DOHH2 (cell line): ENCODE measurements at regions not wholly inside any gene's neighbourhood (a gene's known extent, or its start where the extent isn't known, plus 50 kb on each side); places are given as distances from the start of the nearest gene placed in this dataset.

Experiments
- H3F3A ChIP-seq: fragments of 200-600 bp; sonication (generic), shearing (Covaris generic); 2 replicates; pipeline ENCODE4 v1.6.0; 2016; ENCODE audit warnings: antibody characterized with exemption, mild to moderate bottlenecking; ENCODE audit not compliant: control insufficient read depth, insufficient read depth
- H3K27ac ChIP-seq: fragments of 200-600 bp; sonication (generic); 2 replicates; pipeline ENCODE4 v1.5.1; 2014; ENCODE audit warnings: low read depth, mild to moderate bottlenecking, low read length, moderate library complexity
- H3K27me3 ChIP-seq: fragments of 200-600 bp; sonication (generic); 2 replicates; pipeline ENCODE4 v1.6.1; 2014; ENCODE audit warnings: mild to moderate bottlenecking, low read length, mixed read lengths; ENCODE audit not compliant: control insufficient read depth
- H3K36me3 ChIP-seq: fragments of 200-600 bp; sonication (generic); 2 replicates; pipeline ENCODE4 v1.6.1; 2014; ENCODE audit warnings: mild to moderate bottlenecking, low read length, moderate library complexity, mixed read lengths; ENCODE audit not compliant: control insufficient read depth
- H3K4me1 ChIP-seq: fragments of 200-600 bp; sonication (generic); 2 replicates; pipeline ENCODE4 v1.6.1; 2014; ENCODE audit warnings: mild to moderate bottlenecking, low read length, mixed read lengths; ENCODE audit not compliant: control insufficient read depth
- H3K4me2 ChIP-seq: fragments of 200-600 bp; sonication (generic); 2 replicates; pipeline ENCODE4 v1.6.0; 2014; ENCODE audit warnings: mild to moderate bottlenecking, low read length, moderate library complexity
- H3K4me3 ChIP-seq: fragments of 200-600 bp; sonication (generic); 2 replicates; pipeline ENCODE4 v1.5.1; 2014; ENCODE audit warnings: mild to moderate bottlenecking, low read length, mixed read lengths
- H3K79me2 ChIP-seq: fragments of 200-600 bp; sonication (generic); 2 replicates; pipeline ENCODE4 v1.6.1; 2014; ENCODE audit warnings: mild to moderate bottlenecking, low read length, mixed read lengths; ENCODE audit not compliant: control insufficient read depth
- H3K9me2 ChIP-seq: fragments of 200-600 bp; sonication (generic); replicated peaks from 2 replicates; pipeline ENCODE4 v1.6.1; 2014; ENCODE audit warnings: mild to moderate bottlenecking, low read length, mixed read lengths; ENCODE audit not compliant: control insufficient read depth
- H3K9me3 ChIP-seq: fragments of 200-600 bp; sonication (generic); 2 replicates; pipeline ENCODE4 v1.6.1; 2014; ENCODE audit warnings: antibody characterized with exemption, low read length, mixed read lengths; ENCODE audit not compliant: control insufficient read depth, insufficient read depth
- H4K20me1 ChIP-seq: fragments of 200-600 bp; sonication (generic); 2 replicates; pipeline ENCODE4 v1.6.0; 2014; ENCODE audit warnings: low read depth, mild to moderate bottlenecking, antibody characterized with exemption, low read length, moderate library complexity; ENCODE audit not compliant: control insufficient read depth, insufficient read depth
- EZH2phosphoT487 ChIP-seq: fragments of 200-600 bp; sonication (generic); IDR thresholded peaks from 2 replicates; pipeline ENCODE4 v1.6.1; 2017; ENCODE audit warnings: borderline replicate concordance, mild to moderate bottlenecking, antibody characterized with exemption, low read length, moderate library complexity, mixed read lengths
- TF ChIP-seq, protein P1 (sequence below): fragments of 200-600 bp; sonication (generic); IDR thresholded peaks from one replicate; pipeline ENCODE4 v1.5.1; 2014; ENCODE audit warnings: antibody characterized with exemption, mild to moderate bottlenecking, low read depth, low read length; ENCODE audit not compliant: poor library complexity, severe bottlenecking

- no peak overlapping the region for H3K27ac ChIP-seq
- no peaks in the 10 kb centered on the region for H3K79me2 ChIP-seq
- no peaks in the 10 kb centered on the region for H3K9me2 ChIP-seq
- peaks cover 3% of the 10 kb centered on the region; the same call in 1 of the 2 replicates for H3K9me3 ChIP-seq
- H3F3A ChIP-seq: no peaks in the 10 kb centered on the region
- no peaks in the 10 kb centered on the region for H3K36me3 ChIP-seq
- TF ChIP-seq, protein P1, sequence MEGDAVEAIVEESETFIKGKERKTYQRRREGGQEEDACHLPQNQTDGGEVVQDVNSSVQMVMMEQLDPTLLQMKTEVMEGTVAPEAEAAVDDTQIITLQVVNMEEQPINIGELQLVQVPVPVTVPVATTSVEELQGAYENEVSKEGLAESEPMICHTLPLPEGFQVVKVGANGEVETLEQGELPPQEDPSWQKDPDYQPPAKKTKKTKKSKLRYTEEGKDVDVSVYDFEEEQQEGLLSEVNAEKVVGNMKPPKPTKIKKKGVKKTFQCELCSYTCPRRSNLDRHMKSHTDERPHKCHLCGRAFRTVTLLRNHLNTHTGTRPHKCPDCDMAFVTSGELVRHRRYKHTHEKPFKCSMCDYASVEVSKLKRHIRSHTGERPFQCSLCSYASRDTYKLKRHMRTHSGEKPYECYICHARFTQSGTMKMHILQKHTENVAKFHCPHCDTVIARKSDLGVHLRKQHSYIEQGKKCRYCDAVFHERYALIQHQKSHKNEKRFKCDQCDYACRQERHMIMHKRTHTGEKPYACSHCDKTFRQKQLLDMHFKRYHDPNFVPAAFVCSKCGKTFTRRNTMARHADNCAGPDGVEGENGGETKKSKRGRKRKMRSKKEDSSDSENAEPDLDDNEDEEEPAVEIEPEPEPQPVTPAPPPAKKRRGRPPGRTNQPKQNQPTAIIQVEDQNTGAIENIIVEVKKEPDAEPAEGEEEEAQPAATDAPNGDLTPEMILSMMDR: no peak
- no peak for TF ChIP-seq EZH2phosphoT487
- H3K4me3 ChIP-seq: no peak overlapping the region
- H4K20me1 ChIP-seq: no peaks in the 10 kb centered on the region
- no peaks in the 10 kb centered on the region for H3K27me3 ChIP-seq
- no peak overlapping the region for H3K4me2 ChIP-seq
- H3K4me1 ChIP-seq: no peaks in the 10 kb centered on the region
Measured at GRCh38 chr19:28485292-28485691, 727.7 kb downstream of the UQCRFS1 start.

GRCh38 chr19:28483197-28483596 is 729.8 kb downstream of the UQCRFS1 start:
- H4K20me1 ChIP-seq: no peaks in the 10 kb centered on the region
- H3K9me2 ChIP-seq: no peaks in the 10 kb centered on the region
- H3F3A ChIP-seq: no peaks in the 10 kb centered on the region
- no peaks in the 10 kb centered on the region for H3K9me3 ChIP-seq
- no peak overlapping the region for H3K27ac ChIP-seq
- no peaks in the 10 kb centered on the region for H3K36me3 ChIP-seq
- H3K27me3 ChIP-seq: no peaks in the 10 kb centered on the region
- no peaks in the 10 kb centered on the region for H3K4me1 ChIP-seq
- no peak overlapping the region for H3K4me3 ChIP-seq
- H3K4me2 ChIP-seq: no peak overlapping the region
- no peaks in the 10 kb centered on the region for H3K79me2 ChIP-seq
- TF ChIP-seq, protein P1: no peak
- no peak for TF ChIP-seq EZH2phosphoT487

DNA sequence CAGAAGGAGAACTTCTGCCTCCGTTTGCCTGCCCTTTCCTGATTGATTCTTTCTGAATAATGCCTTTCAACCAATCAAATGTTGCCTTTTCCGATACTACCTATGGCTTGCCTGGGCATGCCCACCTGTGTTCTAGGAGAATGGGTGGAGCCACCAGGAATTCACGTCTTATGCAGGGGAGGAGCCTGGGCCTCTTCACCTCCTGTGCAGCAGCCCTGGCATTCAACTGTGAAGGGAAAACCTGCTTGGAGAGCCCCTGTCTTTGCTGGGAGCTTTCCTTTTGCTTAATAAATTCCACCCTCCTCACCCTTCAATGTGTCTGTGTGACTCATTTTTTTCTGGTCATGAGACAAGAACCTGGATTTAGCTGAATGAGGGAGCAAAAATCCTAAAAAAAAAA is 730.7 kb downstream of the UQCRFS1 start:
- no peaks in the 10 kb centered on the region for H4K20me1 ChIP-seq
- H3K36me3 ChIP-seq: no peaks in the 10 kb centered on the region
- H3K4me2 ChIP-seq: no peak overlapping the region
- no peaks in the 10 kb centered on the region for H3K9me3 ChIP-seq
- H3F3A ChIP-seq: no peaks in the 10 kb centered on the region
- TF ChIP-seq, protein P1: no peak
- TF ChIP-seq EZH2phosphoT487: no peak
- no peaks in the 10 kb centered on the region for H3K27me3 ChIP-seq
- no peaks in the 10 kb centered on the region for H3K4me1 ChIP-seq
- H3K9me2 ChIP-seq: no peaks in the 10 kb centered on the region
- H3K79me2 ChIP-seq: no peaks in the 10 kb centered on the region
- no peak overlapping the region for H3K27ac ChIP-seq
- no peak overlapping the region for H3K4me3 ChIP-seq

GRCh38 chr19:28481674-28482073 is 731.3 kb downstream of the UQCRFS1 start:
- Histone ChIP-seq H3K36me3 (no peaks in the 10 kb centered on the region), H3K4me2 (no peak overlapping the region), H3K27ac (no peak overlapping the region), H3K4me3 (no peak overlapping the region), H3K79me2 (no peaks in the 10 kb centered on the region), H3K4me1 (no peaks in the 10 kb centered on the region), H3F3A (no peaks in the 10 kb centered on the region), H3K9me3 (no peaks in the 10 kb centered on the region), H4K20me1 (no peaks in the 10 kb centered on the region), H3K9me2 (no peaks in the 10 kb centered on the region), H3K27me3 (no peaks in the 10 kb centered on the region)
- TF ChIP-seq, protein P1: no peak
- no peak for TF ChIP-seq EZH2phosphoT487
